Chondrocyte (in vitro differentiated cells): ENCODE measurements at regions not wholly inside any gene's neighbourhood (a gene's known extent, or its start where the extent isn't known, plus 50 kb on each side); places are given as distances from the start of the nearest gene placed in this dataset.

Experiments used
- DNase-seq: peaks from one replicate; pipeline ENCODE4 v3.0.0; 2021; ENCODE audit warnings: mixed read lengths, low spot score
- H3K27ac Mint-ChIP-seq: one replicate; pipeline ENCODE4 v1.8.0; 2021; ENCODE audit warnings: mild to moderate bottlenecking, moderate library complexity, mixed read lengths; ENCODE audit not compliant: unreplicated experiment
- H3K27me3 Mint-ChIP-seq: 2 replicates; pipeline ENCODE4 v1.8.0; 2021; ENCODE audit warnings: low read depth, mixed read lengths
- H3K36me3 Mint-ChIP-seq: 2 replicates; pipeline ENCODE4 v1.8.0; 2021; ENCODE audit warnings: low read depth, mixed read lengths
- H3K4me1 Mint-ChIP-seq: 2 replicates; pipeline ENCODE4 v1.8.0; 2021; ENCODE audit warnings: low read depth, mild to moderate bottlenecking, mixed read lengths
- H3K4me3 Mint-ChIP-seq: one replicate; pipeline ENCODE4 v1.8.0; 2021; ENCODE audit warnings: mild to moderate bottlenecking, moderate library complexity, mixed read lengths; ENCODE audit not compliant: unreplicated experiment
- H3K9me3 Mint-ChIP-seq: 2 replicates; pipeline ENCODE4 v1.8.0; 2021; ENCODE audit warnings: low read depth, mixed read lengths
- CTCF ChIP-seq: fragments of 200-600 bp; sonication (generic); IDR thresholded peaks from 2 replicates; pipeline ENCODE4 v1.5.0; 2021; ENCODE audit warnings: antibody characterized with exemption, mild to moderate bottlenecking, moderate library complexity

GRCh38 chr5:13218518-13218917 is 726.0 kb downstream of the DNAH5 start:
- no peak overlapping the region for H3K4me3 Mint-ChIP-seq
- H3K36me3 Mint-ChIP-seq = no peaks in the 10 kb centered on the region
- no peaks in the 10 kb centered on the region for H3K4me1 Mint-ChIP-seq
- no peak for DNase-seq
- peak; percentile 10 for TF ChIP-seq CTCF
- no peak overlapping the region for H3K27ac Mint-ChIP-seq
- no peaks in the 10 kb centered on the region for H3K9me3 Mint-ChIP-seq
- no peaks in the 10 kb centered on the region for H3K27me3 Mint-ChIP-seq

GRCh38 chr5:13217636-13218035 is 726.9 kb downstream of the DNAH5 start:
- Mint-ChIP-seq H3K36me3 (no peaks in the 10 kb centered on the region), H3K4me3 (no peak overlapping the region), H3K27ac (no peak overlapping the region), H3K9me3 (no peaks in the 10 kb centered on the region), H3K4me1 (no peaks in the 10 kb centered on the region), H3K27me3 (no peaks in the 10 kb centered on the region)
- no peak for DNase-seq
- TF ChIP-seq CTCF = no peak

- no peaks in the 10 kb centered on the region for H3K4me1 Mint-ChIP-seq
These were observed 728.7 kb downstream of the DNAH5 start for GRCh38 chr5:13215806-13216205.

GRCh38 chr5:13215370-13215769 is 729.1 kb downstream of the DNAH5 start:
- Mint-ChIP-seq H3K9me3 (no peaks in the 10 kb centered on the region), H3K27ac (no peak overlapping the region), H3K4me3 (no peak overlapping the region), H3K4me1 (no peaks in the 10 kb centered on the region), H3K27me3 (no peaks in the 10 kb centered on the region), H3K36me3 (no peaks in the 10 kb centered on the region)
- no peak for TF ChIP-seq CTCF
- DNase-seq = no peak

More at GRCh38 chr5:13215806-13216205, 728.7 kb downstream of the DNAH5 start:
- Mint-ChIP-seq H3K4me3 (no peak overlapping the region), H3K27ac (no peak overlapping the region), H3K9me3 (no peaks in the 10 kb centered on the region), H3K27me3 (no peaks in the 10 kb centered on the region), H3K36me3 (no peaks in the 10 kb centered on the region)
- TF ChIP-seq CTCF = no peak
- DNase-seq = no peak

- H3K4me3 Mint-ChIP-seq = no peak overlapping the region
- H3K9me3 Mint-ChIP-seq = no peaks in the 10 kb centered on the region
- no peak for DNase-seq
- no peaks in the 10 kb centered on the region for H3K27me3 Mint-ChIP-seq
- no peaks in the 10 kb centered on the region for H3K36me3 Mint-ChIP-seq
- H3K4me1 Mint-ChIP-seq = no peaks in the 10 kb centered on the region
- TF ChIP-seq CTCF = no peak
- no peak overlapping the region for H3K27ac Mint-ChIP-seq
These were observed 730.3 kb downstream of the DNAH5 start for GRCh38 chr5:13214182-13214581.
